GM19452 (cell line): ENCODE measurements at regions not wholly inside any gene's neighbourhood (a gene's known extent, or its start where the extent isn't known, plus 50 kb on each side); places are given as distances from the start of the nearest gene placed in this dataset.
A peak's percentile ranks its signal among the peaks of the same experiment; 100 is the strongest.
"Not testable (repeated sequence)": the region's sequence is repeated elsewhere in the genome, so short reads cannot be mapped to it uniquely, and the experiment has no call there.

ENCODE experiments used
- ATAC-seq: cut with Tn5 transposase; IDR thresholded peaks from one replicate; pipeline ENCODE4 v1.9.1; 2021; ENCODE audit not compliant: unreplicated experiment

GRCh38 chr1:193415256-193415655, 228.8 kb upstream of the B3GALT2 start:
- ATAC-seq = no peak

GRCh38 chr1:193413376-193413775, 227.0 kb upstream of the B3GALT2 start:
- no peak for ATAC-seq

GRCh38 chr1:193412748-193413147, 226.3 kb upstream of the B3GALT2 start:
- ATAC-seq = no peak

GRCh38 chr1:193411714-193412113, 225.3 kb upstream of the B3GALT2 start:
- no peak for ATAC-seq

- ATAC-seq = no peak
Observed at GRCh38 chr1:193411215-193411614, 224.8 kb upstream of the B3GALT2 start.

- no peak for ATAC-seq
Observed at GRCh38 chr1:193408782-193409293, 222.4 kb upstream of the B3GALT2 start.

GRCh38 chr1:193406901-193407300, 220.5 kb upstream of the B3GALT2 start:
- ATAC-seq = peak; percentile 60

GRCh38 chr1:193404236-193404635, 217.8 kb upstream of the B3GALT2 start:
- ATAC-seq = no peak

- ATAC-seq = no peak
Observed at GRCh38 chr1:193402977-193403376, 216.6 kb upstream of the B3GALT2 start.

- no peak for ATAC-seq
Observed at GRCh38 chr1:193402037-193402436, 215.6 kb upstream of the B3GALT2 start.

GRCh38 chr1:193394336-193394735, 207.9 kb upstream of the B3GALT2 start:
- ATAC-seq = no peak

GRCh38 chr1:193392686-193393085, 206.3 kb upstream of the B3GALT2 start:
- ATAC-seq = no peak

GRCh38 chr1:193388683-193389082, 202.3 kb upstream of the B3GALT2 start:
- no peak for ATAC-seq

GRCh38 chr1:193388165-193388564, 201.8 kb upstream of the B3GALT2 start:
- ATAC-seq = no peak

GRCh38 chr1:193387406-193387805, 201.0 kb upstream of the B3GALT2 start:
- ATAC-seq = no peak

GRCh38 chr1:193378451-193378850, 192.0 kb upstream of the B3GALT2 start:
- not testable (repeated sequence) for ATAC-seq

- no peak for ATAC-seq
Observed at GRCh38 chr1:193377472-193377871, 191.1 kb upstream of the B3GALT2 start.

- ATAC-seq = no peak
Observed at GRCh38 chr1:193372553-193372952, 186.1 kb upstream of the B3GALT2 start.

GRCh38 chr1:193368302-193368701, 181.9 kb upstream of the B3GALT2 start:
- peak; percentile 57 for ATAC-seq

GRCh38 chr1:193367863-193368262, 181.4 kb upstream of the B3GALT2 start:
- ATAC-seq = peak; percentile 14

- no peak for ATAC-seq
Observed at GRCh38 chr1:193366764-193367507, 180.5 kb upstream of the B3GALT2 start.

GRCh38 chr1:193365966-193366365, 179.6 kb upstream of the B3GALT2 start:
- ATAC-seq = no peak

- no peak for ATAC-seq
Observed at GRCh38 chr1:193359631-193360030, 173.2 kb upstream of the B3GALT2 start.
